ENCODE measurements at regions not wholly inside any gene's neighbourhood (a gene's known extent, or its start where the extent isn't known, plus 50 kb on each side); places are given as distances from the start of the nearest gene placed in this dataset.

- Histone ChIP-seq H3K23ac (ENCODE audit: insufficient read length, low read depth, low read length) (no peak overlapping the region), H2BK5ac (ENCODE audit: insufficient read length, low read length) (no peak overlapping the region), H3K9me3 (ENCODE audit: control insufficient read depth, low read depth, low read length) (no peaks in the 10 kb centered on the region), H2BK120ac (ENCODE audit: low read depth, low read length, poor library complexity, severe bottlenecking) (no peak overlapping the region), H4K20me1 (ENCODE audit: control insufficient read depth, insufficient read depth, insufficient read length) (no peaks in the 10 kb centered on the region), H3K56ac (ENCODE audit: insufficient read length, low read depth, low read length) (no peak overlapping the region), H3T11ph (ENCODE audit: low read length) (no peak overlapping the region), H2BK20ac (ENCODE audit: low read depth, low read length, poor library complexity, severe bottlenecking) (no peak overlapping the region), H3K4me1 (ENCODE audit: insufficient read depth, low read length) (no peaks in the 10 kb centered on the region; the same call in 1 of the 2 replicates), H2BK12ac (ENCODE audit: insufficient read length, low read depth, low read length) (no peak overlapping the region), H2AFZ (ENCODE audit: low read length) (no peak overlapping the region), H3K14ac (ENCODE audit: insufficient read depth, low read length) (no peak overlapping the region), H3K23me2 (ENCODE audit: insufficient read length, low read depth, low read length, poor library complexity, severe bottlenecking) (no peaks in the 10 kb centered on the region), H3K18ac (ENCODE audit: insufficient read length, low read depth, low read length) (no peak overlapping the region), H2AK5ac (ENCODE audit: insufficient read length, low read length) (no peak overlapping the region), H4K91ac (ENCODE audit: insufficient read length, low read depth, low read length) (no peak overlapping the region), H3K9ac (ENCODE audit: extremely low read depth, insufficient read length, low read length) (no peak overlapping the region), H3K79me1 (ENCODE audit: insufficient read depth, low read depth, low read length, poor library complexity, severe bottlenecking) (no peaks in the 10 kb centered on the region), H4K8ac (replicated peaks; ENCODE audit: insufficient read length, low read depth, low read length) (no peak overlapping the region), H4K5ac (ENCODE audit: insufficient read length, low read depth, low read length) (no peak overlapping the region), H3K79me2 (ENCODE audit: insufficient read depth, low read length) (no peaks in the 10 kb centered on the region), H3K27me3 (ENCODE audit: insufficient read depth, low read length) (no peaks in the 10 kb centered on the region), H3K27ac (ENCODE audit: insufficient read length, low read depth, low read length) (no peak overlapping the region), H3K4me2 (ENCODE audit: insufficient read depth, insufficient read length, low read length) (no peak overlapping the region), H2BK15ac (ENCODE audit: low read depth, low read length) (no peak overlapping the region), H3K4ac (ENCODE audit: low read depth, low read length) (no peak overlapping the region)
- Mint-ChIP-seq H3K4me1 (peaks cover 10 to 17% of the 10 kb centered on the region in 2 experiments), H3K27me3 (ENCODE audit: low read depth) (peaks cover 7% of the 10 kb centered on the region), H3K36me3 (ENCODE audit: insufficient read depth in 1 of 3, low read depth in 3 of 3) (peaks cover 6 to 9% (median 7%) of the 10 kb centered on the region in 3 experiments; a peak in 6 of 7 replicates), H3K4me3 (no peak overlapping the region), H3K27ac (no peak overlapping the region), H3K9me3 (peaks cover 15 to 22% of the 10 kb centered on the region in 2 experiments)
- no peak for DNase-seq
- WGBS (ENCODE audit: extremely low coverage, insufficient read length, low lambda C conversion rate), result no CpG with 5 or more reads among the region's 5 CpGs
- no peak for TF ChIP-seq CTCF (conservative IDR thresholded peaks at IDR 0.05)
These were observed 72.2 kb upstream of the GJB5 start for GRCh38 chr1:34682452-34683223.

Data from H9 (cell line).